22Rv1 (cell line): ENCODE measurements at regions not wholly inside any gene's neighbourhood (a gene's known extent, or its start where the extent isn't known, plus 50 kb on each side); places are given as distances from the start of the nearest gene placed in this dataset.

ENCODE experiments used
- CTCF ChIP-seq: fragments of 450-650 bp; IDR thresholded peaks from 2 replicates; pipeline ENCODE4 v1.5.1; 2017; ENCODE audit warnings: mild to moderate bottlenecking
- ZFX ChIP-seq: fragments of 450-650 bp; IDR thresholded peaks from 2 replicates; pipeline ENCODE4 v1.6.1; 2017; ENCODE audit warnings: antibody characterized with exemption, borderline replicate concordance

DNA sequence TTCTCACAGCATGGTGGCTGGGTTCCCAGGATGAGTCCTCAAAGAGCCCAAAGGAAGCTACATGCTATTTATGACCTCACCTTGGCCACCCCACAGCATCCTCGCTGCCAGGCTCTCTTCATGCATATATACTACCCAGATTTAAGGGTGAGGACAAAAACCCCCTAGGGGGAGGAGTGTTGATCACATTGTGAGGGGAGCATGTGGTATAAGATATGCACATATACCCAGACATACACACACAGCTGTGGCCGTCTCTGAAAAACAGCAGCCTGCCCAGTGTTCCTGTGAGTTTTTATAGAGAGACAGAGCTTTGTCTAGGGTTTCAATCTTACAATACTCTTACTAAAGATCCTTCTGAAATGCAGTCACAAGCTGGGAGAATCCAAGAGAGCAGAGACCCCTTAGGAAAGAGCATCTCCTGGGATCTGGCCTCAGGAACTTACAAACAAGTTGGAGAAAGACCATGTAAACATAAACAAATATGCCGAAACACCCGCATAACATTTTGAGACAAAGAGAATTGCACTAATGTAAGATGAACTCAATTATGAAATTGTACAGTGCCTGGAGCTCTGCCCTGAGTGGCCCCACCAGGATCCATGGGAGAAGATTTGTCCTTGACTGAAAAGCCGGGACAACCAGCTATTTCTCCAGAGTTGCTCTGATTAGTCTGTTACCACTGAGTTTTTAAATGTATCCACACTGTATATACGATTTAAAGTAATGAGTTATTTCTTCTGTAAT, 146.4 kb downstream of the GADD45G start:
- no peak for TF ChIP-seq CTCF
- TF ChIP-seq ZFX, result no peak
